Ectodermal cell (in vitro differentiated cells): ENCODE measurements at regions not wholly inside any gene's neighbourhood (a gene's known extent, or its start where the extent isn't known, plus 50 kb on each side); places are given as distances from the start of the nearest gene placed in this dataset.

ENCODE experiments used
- H3K27ac ChIP-seq: 2 replicates; pipeline ENCODE4 v1.7.0; 2013; ENCODE audit warnings: mild to moderate bottlenecking, low read depth, low read length; ENCODE audit not compliant: insufficient read depth, poor library complexity, severe bottlenecking
- H3K27me3 ChIP-seq: 2 replicates; pipeline ENCODE4 v1.7.0; 2013; ENCODE audit warnings: mild to moderate bottlenecking, low read length; ENCODE audit not compliant: insufficient read depth, control insufficient read depth, poor library complexity, severe bottlenecking
- H3K36me3 ChIP-seq: one replicate; pipeline ENCODE4 v1.7.0; 2013; ENCODE audit warnings: low read length; ENCODE audit not compliant: control insufficient read depth, insufficient read depth
- H3K4me1 ChIP-seq: one replicate; pipeline ENCODE4 v1.7.0; 2013; ENCODE audit warnings: low read length; ENCODE audit not compliant: control insufficient read depth, insufficient read depth
- H3K4me3 ChIP-seq: 2 replicates; pipeline ENCODE4 v1.7.0; 2013; ENCODE audit warnings: low read depth, low read length, control low read depth; ENCODE audit not compliant: insufficient read depth
- H3K9me3 ChIP-seq: 2 replicates; pipeline ENCODE4 v1.7.0; 2013; ENCODE audit warnings: mild to moderate bottlenecking, low read length, moderate library complexity; ENCODE audit not compliant: control insufficient read depth
- WGBS, 2 experiments: methylation state at CpG; one replicate each; pipeline ENCODE4 v1.1.7; 2013; ENCODE audit warnings: missing lambda C conversion rate in 2 of 2; 5-methylcytosine and 5-hydroxymethylcytosine counted together

GRCh38 chr17:65398040-65398787 is 163.2 kb downstream of the AXIN2 start:
- Histone ChIP-seq H3K27ac (no peak overlapping the region), H3K4me3 (no peak overlapping the region), H3K27me3 (no peaks in the 10 kb centered on the region), H3K9me3 (no peaks in the 10 kb centered on the region), H3K36me3 (no peaks in the 10 kb centered on the region), H3K4me1 (peaks cover 9% of the 10 kb centered on the region)
- WGBS, 2 experiments: 90 to 98% methylated on average over 3 of the region's 3 CpGs

DNA sequence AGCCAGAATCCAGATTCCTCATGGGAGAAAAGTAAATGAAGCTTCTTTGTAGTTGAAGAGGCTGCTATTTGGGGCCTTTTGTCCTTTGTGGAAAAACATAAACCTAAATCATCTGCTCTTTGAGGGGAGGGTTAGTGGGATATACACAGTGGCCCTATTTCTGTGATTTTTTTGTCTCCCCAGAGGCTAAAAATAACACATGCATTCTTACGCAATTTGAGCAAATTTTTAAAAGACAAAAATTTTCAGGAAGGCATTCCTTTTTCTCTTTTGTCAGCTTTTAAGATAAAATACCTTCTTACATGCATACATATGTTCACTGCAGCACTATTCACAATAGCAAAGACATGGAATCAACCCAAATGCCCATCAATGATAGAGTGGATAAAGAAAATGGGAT is 165.5 kb downstream of the AXIN2 start:
- no peaks in the 10 kb centered on the region for H3K36me3 ChIP-seq
- no peak overlapping the region for H3K4me3 ChIP-seq
- H3K9me3 ChIP-seq: no peaks in the 10 kb centered on the region
- no peaks in the 10 kb centered on the region for H3K27me3 ChIP-seq
- no peaks in the 10 kb centered on the region for H3K4me1 ChIP-seq
- 92 to 100% methylated on average over 1 of the region's 1 CpG for WGBS, 2 experiments
- no peak overlapping the region for H3K27ac ChIP-seq

DNA sequence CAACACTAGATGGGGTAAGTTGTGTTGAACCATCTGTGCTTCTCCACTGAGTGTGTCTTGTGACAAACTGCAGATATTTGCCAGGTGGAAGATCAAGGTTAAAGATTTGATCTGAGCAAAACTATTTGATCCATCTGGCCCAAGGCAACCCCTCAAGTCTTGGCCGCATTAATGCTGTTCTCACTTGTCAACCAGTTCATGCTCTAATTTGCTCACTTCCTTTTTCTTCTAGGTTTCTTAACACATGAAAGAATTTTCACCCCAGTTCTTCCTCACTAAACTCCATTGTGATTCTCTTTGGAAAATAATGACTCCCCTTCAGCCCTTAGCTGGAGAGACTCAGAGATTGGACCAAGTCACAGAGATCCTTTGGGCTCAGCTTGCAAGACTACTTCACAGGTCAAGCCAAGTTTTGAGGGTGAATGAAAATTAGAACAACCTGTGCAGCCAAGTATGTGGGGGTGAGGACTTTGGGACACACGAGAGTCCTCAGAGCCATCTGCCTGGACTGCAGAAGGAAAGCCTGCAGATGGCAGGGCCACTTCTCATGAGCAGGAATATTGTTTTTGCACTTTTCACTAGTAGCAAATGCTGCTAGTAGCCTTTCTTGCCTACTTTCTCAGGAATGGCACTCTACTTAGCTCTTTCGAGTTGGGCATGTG is 166.5 kb downstream of the AXIN2 start:
- H3K27me3 ChIP-seq: no peaks in the 10 kb centered on the region
- H3K36me3 ChIP-seq: no peaks in the 10 kb centered on the region
- no peak overlapping the region for H3K27ac ChIP-seq
- H3K4me1 ChIP-seq: no peaks in the 10 kb centered on the region
- H3K4me3 ChIP-seq: no peak overlapping the region
- WGBS, 2 experiments: 95% methylated on average over 3 of the region's 3 CpGs
- H3K9me3 ChIP-seq: no peaks in the 10 kb centered on the region

DNA sequence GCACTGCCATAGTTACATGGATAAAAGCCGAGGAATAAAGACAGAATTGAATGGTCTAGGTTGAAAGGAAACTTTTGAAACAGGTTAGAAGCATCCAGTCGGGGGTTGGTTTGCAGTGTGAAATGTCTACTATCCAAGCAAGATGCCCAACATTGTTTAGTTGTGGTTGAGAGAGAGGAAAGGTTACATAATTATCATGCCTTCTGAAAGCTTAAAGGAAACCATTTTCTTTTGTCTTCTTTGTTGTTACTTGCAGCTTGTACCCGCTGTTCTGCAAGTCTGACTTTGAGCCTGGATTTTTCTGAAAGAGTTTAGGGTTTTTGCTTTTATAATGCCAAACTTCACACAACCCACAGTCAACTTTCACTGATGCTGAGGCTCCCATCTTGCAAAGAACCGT is 167.9 kb downstream of the AXIN2 start:
- no peaks in the 10 kb centered on the region for H3K36me3 ChIP-seq
- 93% methylated on average over 3 to 4 of the region's 4 CpGs for WGBS, 2 experiments
- H3K27ac ChIP-seq: no peak overlapping the region
- H3K4me1 ChIP-seq: no peaks in the 10 kb centered on the region
- H3K4me3 ChIP-seq: no peak overlapping the region
- H3K9me3 ChIP-seq: no peaks in the 10 kb centered on the region
- no peaks in the 10 kb centered on the region for H3K27me3 ChIP-seq

DNA sequence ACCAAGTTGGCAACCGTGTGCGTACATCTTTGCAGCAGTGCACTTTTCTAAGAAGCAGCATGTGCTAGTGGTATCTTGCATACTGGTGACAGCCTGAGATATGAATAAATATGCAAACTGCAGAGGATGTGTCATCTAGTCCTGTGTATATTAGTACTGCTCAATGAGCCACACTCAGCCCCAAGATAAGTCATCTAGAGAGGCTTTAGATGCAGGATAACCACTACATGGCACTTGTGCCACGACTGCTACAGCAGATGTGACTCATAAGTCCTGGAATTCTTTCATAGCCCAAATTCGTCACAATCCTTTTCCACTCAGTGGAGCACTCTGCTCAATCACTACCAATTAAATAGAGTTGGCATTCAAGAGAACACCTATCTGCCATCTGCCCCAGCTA is 171.5 kb downstream of the AXIN2 start:
- Histone ChIP-seq H3K36me3 (no peaks in the 10 kb centered on the region), H3K4me1 (no peaks in the 10 kb centered on the region), H3K9me3 (no peaks in the 10 kb centered on the region), H3K27me3 (no peaks in the 10 kb centered on the region), H3K4me3 (no peak overlapping the region), H3K27ac (no peak overlapping the region)
- 92 to 95% methylated on average over 4 of the region's 4 CpGs for WGBS, 2 experiments

GRCh38 chr17:65389426-65389825 is 172.0 kb downstream of the AXIN2 start:
- 92 to 97% methylated on average over 1 of the region's 1 CpG for WGBS, 2 experiments
- H3K9me3 ChIP-seq: no peaks in the 10 kb centered on the region
- no peak overlapping the region for H3K4me3 ChIP-seq
- no peaks in the 10 kb centered on the region for H3K36me3 ChIP-seq
- no peak overlapping the region for H3K27ac ChIP-seq
- no peaks in the 10 kb centered on the region for H3K4me1 ChIP-seq
- H3K27me3 ChIP-seq: no peaks in the 10 kb centered on the region

- H3K4me1 ChIP-seq: no peaks in the 10 kb centered on the region
- no peaks in the 10 kb centered on the region for H3K9me3 ChIP-seq
- WGBS, 2 experiments: 93 to 100% methylated on average over 1 of the region's 1 CpG
- no peak overlapping the region for H3K27ac ChIP-seq
- H3K27me3 ChIP-seq: no peaks in the 10 kb centered on the region
- no peak overlapping the region for H3K4me3 ChIP-seq
- H3K36me3 ChIP-seq: no peaks in the 10 kb centered on the region
These were observed 172.5 kb downstream of the AXIN2 start for GRCh38 chr17:65388911-65389310.

DNA sequence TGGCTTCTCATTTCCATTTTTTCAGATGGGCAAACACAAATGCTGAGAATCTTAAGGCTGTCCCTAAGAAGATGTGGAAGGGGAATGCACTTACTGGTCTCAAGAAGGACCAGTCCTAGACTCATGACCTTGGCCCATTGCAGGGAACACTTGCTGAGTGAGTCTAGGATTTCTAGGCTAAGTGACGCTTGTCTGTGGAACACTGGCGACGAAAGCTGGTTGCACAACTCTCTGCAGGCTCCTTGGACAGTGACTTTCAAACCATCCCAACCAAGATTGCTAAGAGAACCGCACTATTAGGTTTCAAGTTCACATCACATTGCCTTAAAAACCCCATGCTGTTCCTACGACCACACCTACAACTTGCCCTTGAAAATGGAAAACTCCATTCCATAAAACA is 174.1 kb downstream of the AXIN2 start:
- Histone ChIP-seq H3K9me3 (no peaks in the 10 kb centered on the region), H3K36me3 (no peaks in the 10 kb centered on the region), H3K27ac (no peak overlapping the region), H3K4me3 (no peak overlapping the region), H3K4me1 (no peaks in the 10 kb centered on the region), H3K27me3 (no peaks in the 10 kb centered on the region)
- WGBS, 2 experiments: 90 to 94% methylated on average over 5 of the region's 5 CpGs

- H3K27me3 ChIP-seq: no peaks in the 10 kb centered on the region
- H3K4me3 ChIP-seq: no peak overlapping the region
- H3K4me1 ChIP-seq: no peaks in the 10 kb centered on the region
- H3K27ac ChIP-seq: no peak overlapping the region
- no peaks in the 10 kb centered on the region for H3K9me3 ChIP-seq
- WGBS, 2 experiments: 95 to 97% methylated on average over 15 of the region's 15 CpGs
- no peaks in the 10 kb centered on the region for H3K36me3 ChIP-seq
These were observed 175.7 kb downstream of the AXIN2 start for GRCh38 chr17:65385726-65386125.

DNA sequence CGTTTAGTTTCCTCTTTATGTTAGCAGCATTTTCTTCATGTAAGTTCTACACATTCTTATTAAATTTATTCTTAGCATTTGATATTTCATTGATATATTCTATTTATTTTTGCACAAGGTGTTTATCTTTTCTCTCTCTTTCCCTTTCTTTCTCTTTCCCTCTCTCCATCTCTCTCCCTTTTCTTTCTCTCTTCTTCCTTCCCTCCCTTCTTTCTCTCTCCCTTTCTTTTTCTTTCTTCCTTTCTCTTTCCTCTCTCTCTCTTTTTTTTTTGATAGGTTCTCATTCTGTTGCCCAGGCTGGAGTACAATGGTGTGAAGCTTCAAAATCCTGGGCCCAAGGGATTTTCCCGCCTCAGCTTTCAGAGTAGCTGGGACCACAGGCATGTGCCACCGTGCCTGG is 176.4 kb downstream of the AXIN2 start:
- no peaks in the 10 kb centered on the region for H3K27me3 ChIP-seq
- H3K4me3 ChIP-seq: no peak overlapping the region
- H3K4me1 ChIP-seq: no peaks in the 10 kb centered on the region
- no peaks in the 10 kb centered on the region for H3K9me3 ChIP-seq
- no peaks in the 10 kb centered on the region for H3K36me3 ChIP-seq
- no peak overlapping the region for H3K27ac ChIP-seq
- WGBS, 2 experiments: 87 to 91% methylated on average over 2 to 3 of the region's 3 CpGs
